ENCODE measurements at regions not wholly inside any gene's neighbourhood (a gene's known extent, or its start where the extent isn't known, plus 50 kb on each side); places are given as distances from the start of the nearest gene placed in this dataset.

DNA sequence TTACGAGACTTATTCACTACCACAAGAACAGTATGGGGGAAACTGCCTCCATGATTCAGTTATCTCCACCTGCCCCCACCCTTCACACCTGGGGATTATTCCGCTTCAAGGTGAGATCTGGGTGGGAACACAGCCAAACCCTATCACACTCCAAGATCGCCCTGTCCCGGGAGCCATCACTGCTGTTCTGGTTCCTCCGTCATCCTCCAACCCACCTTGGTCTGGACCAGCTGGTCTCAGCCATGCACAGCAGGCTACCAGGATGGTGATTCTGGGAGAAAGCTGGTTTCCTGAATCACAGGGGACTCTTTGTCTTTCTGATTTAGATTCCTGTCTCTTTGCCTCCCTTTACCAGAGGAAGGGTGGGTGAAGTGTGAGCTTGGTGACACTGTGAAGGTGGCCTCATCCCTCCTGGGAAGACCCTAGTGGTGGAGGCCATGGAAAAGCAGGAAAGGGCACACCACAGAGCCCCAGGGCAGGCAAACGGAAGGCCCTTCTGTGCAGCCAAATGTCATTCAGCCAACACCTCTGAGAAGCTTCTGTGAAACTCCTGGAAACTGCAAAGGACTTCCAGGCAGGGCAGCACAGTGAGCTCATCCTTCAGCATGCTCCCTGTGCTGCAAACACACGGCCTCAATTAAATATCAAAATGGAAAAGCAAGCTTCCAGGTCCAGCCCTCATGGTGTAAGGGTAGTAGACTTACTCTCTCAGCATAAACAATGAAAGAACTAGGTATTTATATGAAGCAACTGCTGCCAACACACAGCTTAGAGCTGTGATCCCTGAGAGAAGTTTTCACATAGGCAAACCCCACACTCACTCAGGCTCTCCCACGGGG, 169.8 kb downstream of the ANKRD60 start:
- no peak for DNase-seq

DNA sequence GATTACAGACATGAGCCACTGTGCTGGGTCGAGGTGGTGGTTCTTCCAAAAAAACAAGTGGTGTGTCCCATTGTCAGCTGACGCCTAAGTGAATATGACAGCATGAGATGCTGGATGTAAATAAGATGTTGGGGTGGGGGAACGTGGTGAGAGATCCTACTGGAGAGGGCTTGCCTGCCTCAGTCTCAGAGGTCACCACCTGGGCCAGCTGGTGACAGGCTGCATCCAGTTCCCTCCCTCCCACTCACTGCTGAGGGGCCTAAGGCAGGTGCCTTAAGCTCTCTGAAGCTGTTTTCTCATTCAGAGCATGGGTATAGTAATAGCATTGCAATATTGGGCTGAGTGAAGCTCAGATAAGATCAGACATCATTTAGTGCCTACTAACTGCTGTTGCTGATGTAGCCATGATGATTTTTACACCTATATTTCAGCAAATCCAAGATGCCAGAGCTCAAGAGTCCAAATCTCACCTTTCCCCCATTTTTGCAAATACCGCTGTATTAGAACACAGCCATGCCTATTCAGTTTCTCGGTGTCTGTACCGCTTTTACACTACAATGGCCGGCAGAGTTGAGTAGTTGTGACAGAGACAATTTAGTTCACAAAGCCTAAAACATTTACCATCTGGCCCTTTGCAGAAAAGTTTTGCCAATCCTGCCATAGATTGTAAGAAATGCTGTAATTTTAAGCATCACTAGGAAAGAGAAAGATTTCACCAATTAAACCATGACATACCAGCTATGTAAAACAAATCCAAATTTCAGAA, 171.3 kb downstream of the ANKRD60 start:
- DNase-seq, result no peak

DNA sequence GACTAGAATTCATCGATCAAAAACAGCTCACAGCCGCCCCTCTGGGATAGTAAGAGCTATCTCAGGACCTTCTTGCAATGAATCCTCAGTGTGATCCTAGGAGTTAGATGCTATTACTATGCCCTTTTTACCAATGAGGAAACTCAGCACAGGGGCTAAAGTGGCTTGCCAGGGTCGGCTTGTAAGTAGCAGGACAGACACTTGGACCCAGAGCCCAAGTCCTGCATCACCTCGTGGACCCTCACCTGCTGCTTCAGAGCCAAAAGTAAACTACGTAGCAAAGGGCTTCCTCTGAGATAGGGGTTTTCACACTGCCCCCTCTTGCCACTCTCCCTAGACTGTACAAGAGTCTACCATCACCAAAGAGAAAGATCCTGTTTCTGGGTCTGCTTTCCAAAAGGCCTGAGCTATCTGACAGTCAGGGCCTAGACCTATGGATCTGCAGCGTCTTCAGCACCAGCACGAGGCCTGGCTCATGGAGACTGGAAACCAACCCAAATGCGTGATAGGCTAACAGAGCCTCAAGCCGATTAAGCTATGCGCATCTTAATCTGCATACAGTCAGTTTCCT, 172.3 kb downstream of the ANKRD60 start:
- DNase-seq, result no peak

DNA sequence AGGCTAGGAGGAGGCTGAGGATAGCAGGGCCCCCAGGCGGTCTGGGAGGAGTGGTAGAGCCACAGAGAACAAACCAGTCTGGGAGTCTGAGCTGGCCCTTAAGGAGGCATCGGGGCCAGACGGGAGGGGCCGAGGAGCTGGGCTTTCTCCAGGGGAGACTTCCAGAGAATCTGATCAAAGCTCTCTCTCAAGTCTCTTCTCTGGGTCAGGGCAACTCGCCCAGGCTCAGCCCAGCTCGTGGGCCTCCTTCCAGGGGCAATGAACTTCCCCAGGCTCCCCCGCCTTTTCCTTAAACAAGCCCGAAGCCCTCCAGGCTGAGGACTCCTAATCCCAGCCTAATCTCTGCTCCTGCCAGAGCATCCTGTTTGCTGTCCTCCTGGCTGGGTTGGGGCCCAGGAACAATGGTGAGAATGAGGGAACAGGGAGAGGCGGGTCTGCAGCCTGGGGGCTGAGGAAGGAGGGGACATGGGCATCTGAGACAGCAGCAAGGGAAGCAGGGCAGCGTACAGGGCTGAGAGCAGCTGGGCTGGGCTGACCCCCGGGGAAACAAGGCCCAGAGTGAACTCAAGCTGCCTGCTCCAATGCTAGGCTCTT, 173.6 kb downstream of the ANKRD60 start:
- no peak for DNase-seq

DNA sequence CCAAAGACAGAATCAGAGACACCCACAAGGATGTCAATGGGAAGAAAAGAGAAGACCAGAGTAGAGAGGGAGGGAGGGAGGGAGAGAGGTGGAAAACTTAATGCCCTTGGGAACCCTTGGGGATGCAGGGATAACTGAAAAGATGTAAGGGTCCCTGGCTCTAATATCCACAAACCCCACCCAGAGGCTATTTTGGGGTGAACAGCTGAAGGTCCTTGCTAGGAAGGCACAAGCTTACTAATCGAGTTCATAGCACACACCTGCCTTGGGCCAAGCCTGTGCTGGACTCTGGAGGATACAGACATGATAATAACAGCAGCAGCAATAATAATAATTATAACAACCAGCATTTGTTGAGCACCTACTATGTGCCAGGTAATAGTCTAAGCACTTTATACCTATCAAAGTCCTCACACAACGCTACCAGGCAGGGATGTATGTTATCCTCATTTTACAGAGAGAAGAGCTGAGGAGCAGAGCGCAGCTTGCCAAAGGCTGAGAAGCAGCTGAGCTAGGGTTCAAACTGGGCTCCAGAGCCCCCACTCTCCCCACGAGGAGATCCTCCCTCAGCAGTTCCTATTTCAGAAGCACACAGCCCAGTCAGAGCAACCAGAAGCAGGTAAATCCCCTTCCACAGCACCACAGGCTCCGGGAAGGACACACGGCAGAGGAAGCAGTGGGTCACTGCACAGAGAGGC, 174.2 kb downstream of the ANKRD60 start:
- DNase-seq, result no peak

DNA sequence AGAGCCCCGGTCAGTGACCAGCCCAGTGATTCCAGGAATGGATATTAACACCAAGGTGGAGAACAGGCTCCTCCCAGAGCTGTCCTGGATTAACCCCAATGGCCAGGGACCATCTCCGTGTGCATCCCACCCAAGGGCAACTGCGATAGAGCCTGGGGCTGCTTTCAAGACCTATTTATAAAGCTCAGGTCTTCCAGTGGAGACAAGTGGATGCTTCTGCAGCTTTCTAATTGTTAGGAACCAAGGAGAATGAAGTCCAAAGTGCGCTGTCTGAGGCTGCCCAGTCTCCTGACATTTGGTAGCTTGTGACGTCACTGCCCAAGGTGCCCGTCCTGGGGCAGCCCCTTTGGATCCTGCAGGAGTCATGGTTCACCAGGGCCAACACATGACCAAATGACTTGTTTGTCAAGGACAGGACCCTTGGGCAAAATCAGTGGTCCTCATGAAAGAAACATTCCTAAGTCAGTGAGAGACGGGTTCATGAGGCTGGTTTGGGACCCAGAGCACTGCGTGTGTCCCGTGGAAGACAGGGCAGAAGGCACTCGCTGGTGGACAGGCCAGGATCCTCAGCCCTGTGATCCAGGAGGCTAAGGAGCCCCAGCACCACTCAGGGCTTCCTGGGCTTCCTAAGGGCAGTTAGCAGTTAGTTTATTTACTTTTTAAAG, 174.9 kb downstream of the ANKRD60 start:
- DNase-seq, result no peak

DNA sequence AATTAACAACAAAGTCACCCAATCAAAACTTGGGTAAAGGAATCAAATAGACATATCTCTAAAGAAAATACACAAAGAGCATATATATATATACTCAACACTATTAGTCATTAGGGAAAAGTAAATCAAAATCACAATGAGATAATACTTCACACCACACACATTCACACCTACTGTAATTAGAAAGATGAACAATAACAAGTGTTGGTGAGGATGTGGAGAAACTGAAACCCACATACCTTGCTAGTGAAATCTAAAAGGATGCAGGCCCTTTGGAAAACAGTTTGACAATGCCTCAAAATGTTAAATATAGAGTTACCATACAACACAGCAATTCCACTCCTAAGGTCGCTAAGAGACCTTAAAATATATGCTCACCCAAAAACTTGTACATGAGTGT, 177.1 kb downstream of the ANKRD60 start:
- no peak for DNase-seq

DNA sequence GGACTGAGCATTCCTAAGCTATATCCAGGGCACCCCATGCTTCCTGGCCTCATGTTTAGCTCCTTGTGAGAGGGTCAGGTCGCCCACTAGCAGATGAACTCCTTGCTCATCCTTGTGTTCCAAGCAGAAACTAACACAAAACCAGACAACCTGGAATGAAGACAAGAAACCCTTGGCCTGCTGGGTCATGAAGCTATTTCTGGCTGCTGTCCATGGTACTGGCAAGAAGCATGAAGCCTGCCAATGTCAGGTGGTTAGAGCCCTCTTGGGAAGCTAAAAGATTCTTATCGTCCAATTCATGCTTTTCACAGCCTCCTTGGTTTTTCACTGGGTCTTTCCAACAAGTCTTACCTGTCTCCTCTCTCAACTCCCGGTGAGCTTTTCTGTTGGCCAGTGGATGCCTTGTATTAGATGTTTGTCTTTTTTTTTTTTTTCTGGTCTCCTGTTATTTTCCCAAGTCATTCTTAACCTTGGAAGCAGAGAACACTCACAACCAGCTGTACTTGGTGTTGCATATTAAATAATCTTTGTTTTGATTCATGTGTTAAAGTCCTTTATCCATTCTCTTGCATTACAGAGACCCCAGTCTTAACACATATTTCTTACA, 180.3 kb downstream of the ANKRD60 start:
- no peak for DNase-seq

DNA sequence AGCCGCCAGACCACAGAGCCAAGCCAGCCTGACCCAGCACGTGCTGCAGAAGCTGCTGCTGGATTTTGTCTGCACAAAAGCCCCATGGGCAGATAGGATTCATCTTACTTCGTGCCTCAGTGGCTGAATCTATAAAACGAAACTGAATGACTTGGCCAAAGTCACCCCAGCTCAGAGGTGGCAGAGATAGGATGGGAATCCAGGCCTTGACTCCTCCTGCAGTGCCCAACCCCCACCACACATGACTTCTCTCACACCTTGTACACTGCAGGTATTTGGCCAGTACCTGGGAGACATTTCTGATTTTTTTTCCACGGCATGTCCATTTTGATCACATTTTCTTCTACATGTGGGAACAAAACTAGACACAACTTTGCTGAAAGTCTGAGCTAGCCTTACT, 182.1 kb downstream of the ANKRD60 start:
- no peak for DNase-seq

DNA sequence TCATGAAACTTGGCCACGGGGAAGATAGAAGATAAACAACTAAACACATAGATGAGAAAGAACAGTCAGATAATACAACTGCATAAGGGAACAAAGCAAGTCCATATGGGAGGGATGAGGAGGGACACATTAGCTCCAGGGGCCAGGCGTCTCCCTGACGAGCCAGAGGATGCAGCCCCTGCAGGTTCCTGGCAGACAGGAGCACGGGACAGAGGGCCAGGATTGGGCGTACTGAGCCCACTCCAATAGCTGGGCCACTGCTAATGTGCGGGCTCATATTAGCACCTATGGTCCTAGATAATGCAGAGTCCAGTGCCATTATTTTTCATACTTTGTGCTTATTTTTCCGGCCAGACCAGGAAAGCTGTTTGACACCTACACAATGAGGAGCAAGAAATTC, 182.9 kb downstream of the ANKRD60 start:
- DNase-seq, result no peak

DNA sequence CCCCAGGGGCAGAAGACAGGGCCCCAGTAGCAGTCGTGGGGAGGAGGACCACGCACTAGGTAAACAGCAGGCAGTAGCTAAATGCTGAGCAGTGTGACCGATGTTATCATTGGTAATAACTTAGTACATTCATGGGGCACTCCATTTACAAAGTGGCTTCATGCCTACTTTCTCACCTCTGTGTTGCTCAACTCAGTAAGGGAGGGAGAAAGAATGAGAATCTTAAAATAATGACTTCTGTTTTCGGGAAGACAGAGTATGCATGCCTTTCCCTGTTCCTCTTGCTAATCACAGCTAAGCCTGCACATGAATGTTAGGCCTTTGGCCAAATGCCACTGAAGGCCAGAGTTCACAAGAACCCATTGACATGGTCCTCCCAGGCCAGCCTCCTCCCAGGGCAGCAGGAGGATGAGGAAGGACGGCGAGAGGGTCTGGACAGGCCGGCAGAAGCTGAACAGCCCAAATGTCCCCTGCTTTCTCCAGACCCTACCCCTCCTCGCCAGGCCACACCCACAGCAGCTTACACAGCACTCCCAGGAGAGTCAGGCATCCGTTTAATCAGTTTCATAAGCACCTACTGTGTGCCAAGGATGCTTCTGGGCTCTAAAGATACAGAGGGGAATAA, 183.4 kb downstream of the ANKRD60 start:
- no peak for DNase-seq

DNA sequence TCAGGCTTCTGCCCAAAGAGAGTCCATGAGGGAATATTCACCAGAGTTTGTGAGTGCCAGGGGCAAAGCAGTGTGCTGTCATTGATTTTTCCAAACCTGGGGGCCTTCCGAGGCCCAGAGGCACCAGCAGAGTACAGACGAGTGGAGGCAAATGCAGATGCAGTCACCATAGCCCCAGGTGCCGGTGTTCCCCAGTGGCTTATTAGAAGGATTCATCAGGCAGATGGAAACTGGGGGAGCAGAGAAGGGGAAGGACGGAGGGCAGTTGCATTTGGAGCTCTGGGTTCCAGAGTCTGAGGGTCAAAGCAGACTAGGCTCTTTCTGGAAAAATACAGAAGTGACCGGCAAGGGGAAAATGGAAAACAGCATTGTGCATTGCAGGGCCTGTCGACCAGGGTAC, 184.2 kb downstream of the ANKRD60 start:
- no peak for DNase-seq

DNA sequence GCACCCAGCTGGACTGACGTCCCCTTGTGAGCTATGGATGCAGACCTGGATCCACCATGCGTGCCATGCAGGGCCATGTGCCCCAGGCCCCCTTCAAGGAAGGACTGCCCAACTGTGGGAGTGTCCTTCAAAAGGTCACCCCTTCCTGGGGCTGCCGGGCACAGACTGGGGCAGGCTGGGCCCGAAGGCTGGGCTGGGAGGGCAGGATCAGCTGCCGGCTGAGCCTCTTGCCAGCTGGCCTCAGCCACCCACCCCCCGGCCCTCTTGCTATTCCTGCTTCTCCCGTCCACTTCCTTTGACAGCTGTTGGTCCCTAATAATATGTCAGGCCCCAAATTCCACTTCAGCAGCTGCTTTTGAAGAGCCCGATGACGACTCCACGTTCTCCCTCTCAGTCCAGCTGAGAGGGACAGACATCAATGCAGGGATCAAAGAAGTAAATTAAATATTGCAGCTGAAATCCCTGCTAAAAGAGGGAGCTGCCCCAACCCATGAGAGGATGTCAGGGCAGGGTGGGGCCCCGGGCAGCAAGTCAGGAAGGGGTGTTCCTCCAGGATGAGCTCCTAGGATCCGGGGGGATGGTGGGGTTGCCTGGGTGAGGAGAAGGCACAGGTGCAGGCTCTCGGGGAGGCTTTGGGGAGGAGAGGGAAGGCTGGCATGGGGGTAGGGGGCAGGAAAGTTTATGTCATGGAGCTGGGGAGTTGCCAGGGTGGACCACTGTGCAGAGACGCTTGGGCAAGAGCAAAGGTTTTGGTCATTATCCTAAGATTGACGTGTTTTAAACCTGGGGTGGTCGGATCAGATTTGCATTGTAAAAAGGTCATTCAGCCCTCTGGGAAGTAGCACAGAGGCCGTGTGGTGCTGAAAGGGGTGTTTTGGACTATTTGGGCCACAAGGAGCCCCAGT, 185.0 kb downstream of the ANKRD60 start:
- DNase-seq, result no peak

DNA sequence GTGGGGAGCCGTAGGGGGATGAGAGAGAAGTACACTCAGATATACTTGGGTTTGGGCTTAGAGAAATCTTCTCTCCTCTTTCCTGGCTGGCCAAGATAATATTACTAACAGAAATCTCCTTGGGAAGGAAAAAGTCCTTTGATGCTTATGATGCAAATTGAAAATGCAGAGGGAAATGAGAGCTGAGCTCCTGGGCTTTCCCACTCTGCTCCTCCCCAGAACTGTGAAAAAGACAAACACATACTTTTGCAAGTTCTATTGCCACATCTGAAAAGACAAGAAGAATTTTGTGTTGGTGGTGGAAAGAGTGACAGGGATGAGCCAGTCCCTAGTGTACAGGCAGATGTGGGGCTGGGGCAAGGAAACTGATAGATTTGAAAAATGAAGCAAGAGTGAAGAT, 185.9 kb downstream of the ANKRD60 start:
- no peak for DNase-seq

DNA sequence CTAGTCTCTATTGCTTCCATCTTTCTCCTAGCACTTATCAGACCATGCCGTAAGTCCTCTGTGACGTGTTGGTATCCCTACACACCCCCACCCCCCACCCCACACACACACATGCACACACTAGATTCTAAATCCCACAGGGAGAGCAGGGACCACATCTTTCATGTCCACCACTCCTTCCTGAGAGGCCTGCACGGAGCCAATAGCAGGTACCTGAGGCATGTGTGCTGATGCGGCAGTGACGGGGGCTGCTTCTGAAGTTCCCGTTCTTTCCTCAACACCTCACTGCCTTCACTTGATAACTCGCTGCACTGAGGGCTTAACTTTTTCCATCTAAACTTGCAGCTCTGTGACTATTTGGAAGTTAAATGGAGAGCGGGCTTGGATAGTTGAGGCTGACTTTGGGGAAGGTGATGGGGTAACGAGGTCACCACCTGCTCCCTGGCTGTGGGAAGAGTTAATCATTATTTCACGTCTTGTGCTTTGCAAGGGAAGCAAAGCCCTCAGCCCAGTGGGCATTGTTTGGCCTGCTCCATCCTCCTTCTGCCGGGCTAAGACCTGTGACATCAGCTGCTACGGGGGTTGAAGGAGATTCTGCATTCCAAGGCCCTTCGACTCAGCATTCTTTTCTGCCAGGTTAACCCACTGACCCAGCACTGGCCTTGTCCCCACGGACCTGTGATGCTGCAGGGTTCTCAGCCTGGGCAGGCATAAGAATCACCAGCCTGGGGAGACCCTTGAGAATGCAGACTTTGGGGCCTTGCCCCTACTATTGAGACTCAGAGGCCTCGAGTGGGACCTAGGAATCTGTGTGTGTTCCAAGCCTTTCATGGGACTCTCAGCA, 187.8 kb downstream of the ANKRD60 start:
- no peak for DNase-seq

DNA sequence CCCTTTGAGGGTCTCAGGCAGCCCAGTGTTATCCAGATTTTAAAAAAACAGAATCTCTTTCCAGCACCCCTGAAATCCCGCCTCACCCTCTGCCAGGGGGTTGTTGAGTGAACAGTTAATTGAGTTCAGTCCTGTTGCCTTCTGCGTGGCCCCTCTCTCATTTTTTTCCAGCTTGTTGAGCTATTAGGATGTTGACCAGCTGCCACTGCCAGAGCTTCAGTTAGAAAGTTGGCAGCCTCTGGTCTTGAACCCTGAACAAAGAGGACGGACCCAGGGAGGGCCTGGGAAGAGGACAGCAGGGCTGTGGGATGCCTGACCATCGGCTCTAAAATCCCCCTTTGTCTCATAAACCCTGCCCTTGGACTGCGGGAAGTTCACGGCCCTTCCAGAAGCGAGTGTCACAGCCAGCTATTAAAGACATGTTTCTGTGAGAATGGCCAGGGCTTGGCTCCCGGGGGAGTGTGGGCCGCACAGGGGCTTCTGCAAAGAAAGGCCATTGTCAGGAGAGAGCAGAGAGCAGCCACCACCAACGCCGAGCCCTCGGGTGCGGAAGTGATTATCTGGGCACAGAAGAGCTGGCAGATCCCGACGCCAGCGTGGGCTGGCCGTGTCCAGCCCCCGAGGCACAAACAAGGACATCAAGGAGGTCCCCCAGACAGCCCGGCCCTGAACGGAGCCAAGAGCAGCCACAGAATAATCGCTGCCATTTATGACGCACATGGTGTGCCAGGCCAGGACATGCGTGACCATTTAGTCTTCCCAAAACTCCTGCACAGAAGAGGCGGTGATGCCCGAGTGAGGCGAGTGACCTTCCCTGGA, 189.0 kb downstream of the ANKRD60 start:
- no peak for DNase-seq

DNA sequence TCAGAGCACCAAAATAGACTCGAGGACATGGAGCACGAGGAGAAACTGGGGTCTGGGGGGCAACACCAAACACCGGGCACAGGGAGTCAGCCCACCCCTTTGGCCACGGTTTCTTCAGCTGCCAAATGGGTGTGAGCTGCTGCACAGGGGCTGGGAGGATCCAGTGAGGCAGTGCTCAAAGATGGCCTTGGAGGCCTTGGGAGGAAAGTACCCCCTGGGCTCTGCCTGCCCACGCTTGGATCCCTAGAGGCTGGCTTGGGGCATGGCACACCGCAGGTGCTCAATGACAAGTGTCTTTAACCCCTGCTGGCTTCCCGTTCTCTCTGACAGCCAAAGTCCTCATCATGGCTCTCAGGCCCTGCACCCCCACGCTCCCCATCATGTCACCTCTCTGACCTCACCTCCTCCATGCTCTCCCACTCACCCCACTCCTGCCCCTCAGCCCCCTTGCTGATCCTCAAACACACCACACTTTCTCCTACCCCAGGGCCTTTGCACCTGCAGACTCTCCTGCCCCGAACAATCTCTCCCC, 190.3 kb downstream of the ANKRD60 start:
- no peak for DNase-seq

DNA sequence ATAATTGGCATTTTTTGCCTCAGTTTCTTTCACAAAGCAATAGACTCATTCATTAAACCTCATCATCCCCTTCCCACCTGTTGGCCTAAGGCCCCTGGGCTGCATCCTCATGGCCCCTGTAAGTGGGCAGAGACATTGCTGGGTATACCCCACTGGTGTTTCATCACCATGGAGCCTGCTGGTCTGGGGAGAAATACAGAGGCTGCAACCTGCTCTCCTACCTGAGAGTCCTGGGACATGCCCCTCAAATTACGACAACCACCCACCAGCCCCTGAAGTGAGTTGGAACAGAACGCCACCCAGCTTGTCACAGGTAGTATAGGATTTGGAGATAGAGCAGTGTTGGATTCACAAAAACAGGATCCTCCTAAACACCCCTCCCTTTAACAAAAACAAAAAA, 190.8 kb downstream of the ANKRD60 start:
- DNase-seq, result no peak
